OCI-LY1 (cell line): ENCODE measurements at regions not wholly inside any gene's neighbourhood (a gene's known extent, or its start where the extent isn't known, plus 50 kb on each side); places are given as distances from the start of the nearest gene placed in this dataset.

Experiments used
- H2AFZ ChIP-seq: fragments of 200-600 bp; sonication (generic), shearing (Covaris generic); 2 replicates; pipeline ENCODE4 v1.6.0; 2014; ENCODE audit warnings: antibody characterized with exemption, mild to moderate bottlenecking, low read length
- H3F3A ChIP-seq: fragments of 200-600 bp; sonication (generic), shearing (Covaris generic); 2 replicates; pipeline ENCODE4 v1.6.0; 2014; ENCODE audit warnings: mild to moderate bottlenecking, antibody characterized with exemption, low read length, moderate library complexity; ENCODE audit not compliant: insufficient read depth
- H3K27ac ChIP-seq: fragments of 200-600 bp; sonication (generic); 2 replicates; pipeline ENCODE4 v1.5.1; 2014; ENCODE audit warnings: low read length, mixed run types, mild to moderate bottlenecking, low read depth; ENCODE audit not compliant: poor library complexity, severe bottlenecking
- H3K27me3 ChIP-seq: fragments of 200-600 bp; sonication (generic); 2 replicates; pipeline ENCODE4 v1.6.0; 2014; ENCODE audit warnings: antibody characterized with exemption, mild to moderate bottlenecking, low read length, moderate library complexity; ENCODE audit not compliant: insufficient read depth
- H3K36me3 ChIP-seq: fragments of 200-600 bp; sonication (generic); 2 replicates; pipeline ENCODE4 v1.6.1; 2014; ENCODE audit warnings: mild to moderate bottlenecking, antibody characterized with exemption, low read length, moderate library complexity, mixed read lengths; ENCODE audit not compliant: insufficient read depth
- H3K4me1 ChIP-seq: fragments of 200-600 bp; sonication (generic); 2 replicates; pipeline ENCODE4 v1.5.1; 2014; ENCODE audit warnings: mild to moderate bottlenecking, low read length, moderate library complexity; ENCODE audit not compliant: insufficient read depth, severe bottlenecking
- H3K4me2 ChIP-seq: fragments of 200-600 bp; sonication (generic), shearing (Covaris generic); 2 replicates; pipeline ENCODE4 v1.6.1; 2014; ENCODE audit warnings: low read length
- H3K4me3 ChIP-seq: fragments of 200-600 bp; sonication (generic); 2 replicates; pipeline ENCODE4 v1.5.1; 2014; ENCODE audit warnings: low read length, low read depth, mild to moderate bottlenecking, mixed read lengths; ENCODE audit not compliant: poor library complexity, severe bottlenecking
- H3K79me2 ChIP-seq: fragments of 200-600 bp; shearing (Covaris generic); 2 replicates; pipeline ENCODE4 v1.6.1; 2016; ENCODE audit warnings: mixed run types, low read length, mixed read lengths; ENCODE audit not compliant: insufficient read depth
- H3K9ac ChIP-seq: fragments of 200-600 bp; sonication (generic), shearing (Covaris generic); 2 replicates; pipeline ENCODE4 v1.6.1; 2014; ENCODE audit warnings: mild to moderate bottlenecking, low read length, mixed read lengths
- H3K9me2 ChIP-seq: fragments of 200-600 bp; sonication (generic), shearing (Covaris generic); 2 replicates; pipeline ENCODE4 v1.6.1; 2014; ENCODE audit warnings: low read depth, mild to moderate bottlenecking, low read length, mixed read lengths
- H3K9me3 ChIP-seq: fragments of 200-600 bp; shearing (Covaris generic); 2 replicates; pipeline ENCODE4 v1.6.1; 2014; ENCODE audit warnings: low read length, mixed read lengths
- H4K20me1 ChIP-seq: fragments of 200-600 bp; sonication (generic), shearing (Covaris generic); 2 replicates; pipeline ENCODE4 v1.6.0; 2016; ENCODE audit warnings: mild to moderate bottlenecking, low read length; ENCODE audit not compliant: insufficient read depth
- EZH2 ChIP-seq: fragments of 200-600 bp; sonication (generic), shearing (Covaris generic); IDR thresholded peaks from 2 replicates; pipeline ENCODE4 v1.8.0; 2017; ENCODE audit warnings: borderline replicate concordance, mixed run types, mild to moderate bottlenecking, antibody characterized with exemption, low read length, moderate library complexity, mixed read lengths
- TF ChIP-seq, protein P1 (sequence below): fragments of 200-600 bp; sonication (generic), shearing (Covaris generic); IDR thresholded peaks from 2 replicates; pipeline ENCODE4 v1.5.1; 2017; ENCODE audit warnings: mild to moderate bottlenecking, antibody characterized with exemption, low read length, moderate library complexity, mixed read lengths

DNA sequence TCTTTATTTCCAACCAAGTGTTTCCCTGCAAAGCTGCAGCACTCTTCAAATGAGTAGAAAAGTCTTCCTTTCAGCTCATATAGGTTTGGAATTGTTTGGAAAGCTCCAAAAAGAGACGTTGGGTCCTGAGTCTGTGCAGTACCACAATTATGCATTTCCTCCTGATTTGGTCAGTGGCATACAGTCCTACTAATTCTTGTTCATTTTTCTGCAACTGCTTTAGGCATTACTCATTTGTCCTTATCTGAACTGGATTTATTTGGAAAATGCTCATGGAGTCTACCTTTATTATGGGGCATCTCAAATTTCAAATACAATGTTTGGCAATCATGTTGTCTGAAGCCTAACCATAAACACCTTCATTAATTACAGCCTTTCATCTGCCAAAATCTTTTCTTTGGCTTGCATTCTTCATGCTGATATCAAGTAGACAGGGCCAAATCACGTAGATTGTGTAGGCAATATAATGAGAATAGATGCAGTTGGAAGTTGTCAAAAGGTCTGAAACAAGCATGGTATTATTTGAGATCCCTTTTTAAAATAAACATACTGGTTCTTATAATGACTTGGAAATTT lies 232.8 kb downstream of the TLE1 start:
- no peak for TF ChIP-seq EZH2
- TF ChIP-seq, protein P1, sequence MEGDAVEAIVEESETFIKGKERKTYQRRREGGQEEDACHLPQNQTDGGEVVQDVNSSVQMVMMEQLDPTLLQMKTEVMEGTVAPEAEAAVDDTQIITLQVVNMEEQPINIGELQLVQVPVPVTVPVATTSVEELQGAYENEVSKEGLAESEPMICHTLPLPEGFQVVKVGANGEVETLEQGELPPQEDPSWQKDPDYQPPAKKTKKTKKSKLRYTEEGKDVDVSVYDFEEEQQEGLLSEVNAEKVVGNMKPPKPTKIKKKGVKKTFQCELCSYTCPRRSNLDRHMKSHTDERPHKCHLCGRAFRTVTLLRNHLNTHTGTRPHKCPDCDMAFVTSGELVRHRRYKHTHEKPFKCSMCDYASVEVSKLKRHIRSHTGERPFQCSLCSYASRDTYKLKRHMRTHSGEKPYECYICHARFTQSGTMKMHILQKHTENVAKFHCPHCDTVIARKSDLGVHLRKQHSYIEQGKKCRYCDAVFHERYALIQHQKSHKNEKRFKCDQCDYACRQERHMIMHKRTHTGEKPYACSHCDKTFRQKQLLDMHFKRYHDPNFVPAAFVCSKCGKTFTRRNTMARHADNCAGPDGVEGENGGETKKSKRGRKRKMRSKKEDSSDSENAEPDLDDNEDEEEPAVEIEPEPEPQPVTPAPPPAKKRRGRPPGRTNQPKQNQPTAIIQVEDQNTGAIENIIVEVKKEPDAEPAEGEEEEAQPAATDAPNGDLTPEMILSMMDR = no peak
- no peaks in the 10 kb centered on the region for H3K4me1 ChIP-seq
- no peaks in the 10 kb centered on the region for H3K27me3 ChIP-seq
- no peak overlapping the region for H3K9ac ChIP-seq
- H3K36me3 ChIP-seq = no peaks in the 10 kb centered on the region
- no peaks in the 10 kb centered on the region for H3K9me2 ChIP-seq
- no peak overlapping the region for H3K4me3 ChIP-seq
- H3K4me2 ChIP-seq = no peak overlapping the region
- H3K27ac ChIP-seq = no peak overlapping the region
- no peaks in the 10 kb centered on the region for H4K20me1 ChIP-seq
- H3F3A ChIP-seq = no peaks in the 10 kb centered on the region
- H3K9me3 ChIP-seq = no peaks in the 10 kb centered on the region
- no peak overlapping the region for H2AFZ ChIP-seq
- H3K79me2 ChIP-seq = no peaks in the 10 kb centered on the region

DNA sequence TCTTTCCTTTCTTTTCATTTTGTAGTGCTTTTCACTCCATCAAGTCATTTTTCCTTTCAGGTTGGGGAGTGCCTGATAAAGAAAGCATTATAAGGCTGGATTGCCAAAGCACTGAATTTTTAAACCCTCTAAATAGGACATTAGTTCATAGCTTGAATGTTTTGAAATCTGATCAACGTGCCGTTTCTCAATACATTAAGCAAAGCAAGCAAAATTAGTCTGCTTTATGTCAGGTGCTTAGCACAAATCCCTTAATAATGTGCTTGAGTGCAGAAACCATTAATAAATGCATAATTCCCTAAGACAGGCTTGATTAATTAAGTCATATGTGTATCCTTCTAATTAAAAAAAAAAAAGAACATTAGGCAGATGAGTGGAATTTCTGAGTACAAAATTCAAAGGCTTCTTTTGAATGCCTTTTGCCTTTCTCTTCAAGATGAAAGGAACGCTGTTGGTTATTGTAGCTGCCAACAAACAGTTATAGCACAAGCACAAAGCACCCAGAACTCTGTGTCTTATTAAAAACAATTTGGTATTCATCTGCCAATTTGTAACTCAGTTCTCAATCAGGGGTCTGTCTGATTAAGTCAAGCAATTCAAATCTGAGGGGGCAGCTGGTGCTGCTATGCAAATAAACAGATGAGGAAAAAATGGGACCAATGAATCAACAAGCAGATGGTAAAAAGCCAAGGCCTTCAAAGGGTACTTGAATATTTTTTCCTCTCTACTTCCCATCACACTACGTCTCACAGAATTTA lies 233.7 kb downstream of the TLE1 start:
- no peak overlapping the region for H3K4me2 ChIP-seq
- H3K27ac ChIP-seq = no peak overlapping the region
- H3K9me2 ChIP-seq = no peaks in the 10 kb centered on the region
- H3K9ac ChIP-seq = no peak overlapping the region
- no peaks in the 10 kb centered on the region for H3K9me3 ChIP-seq
- H3K4me1 ChIP-seq = no peaks in the 10 kb centered on the region
- no peak overlapping the region for H2AFZ ChIP-seq
- TF ChIP-seq, protein P1 = no peak
- no peak for TF ChIP-seq EZH2
- no peaks in the 10 kb centered on the region for H3K79me2 ChIP-seq
- H3K27me3 ChIP-seq = no peaks in the 10 kb centered on the region
- no peaks in the 10 kb centered on the region for H3F3A ChIP-seq
- no peaks in the 10 kb centered on the region for H3K36me3 ChIP-seq
- H4K20me1 ChIP-seq = no peaks in the 10 kb centered on the region
- no peak overlapping the region for H3K4me3 ChIP-seq

DNA sequence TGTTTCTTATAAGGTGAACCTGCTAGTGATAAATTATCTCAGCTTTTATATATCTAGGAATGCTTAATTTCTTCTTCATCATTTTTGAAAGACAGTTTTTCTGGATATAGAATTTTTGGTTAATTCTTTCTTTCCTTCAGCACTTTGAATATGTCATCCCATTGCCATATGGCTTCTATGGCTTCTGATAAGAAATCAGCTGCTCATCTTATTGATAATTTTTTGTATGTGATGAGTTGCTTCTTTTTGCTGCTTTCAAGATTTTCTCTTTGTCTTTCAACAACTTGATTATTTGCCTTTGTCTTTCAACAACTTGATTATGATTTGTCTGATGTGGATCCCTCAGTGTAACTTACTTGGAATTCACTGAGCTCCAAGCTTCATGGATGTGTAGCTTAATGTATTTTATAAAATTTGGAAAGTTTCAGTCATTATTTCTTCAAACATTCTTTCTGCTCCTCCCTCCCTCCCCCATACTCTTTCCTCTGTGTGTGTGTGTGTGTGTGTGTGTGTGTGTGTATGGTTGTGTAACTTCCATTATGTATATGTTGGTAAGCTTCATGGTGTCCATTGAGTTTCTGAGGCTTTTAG lies 243.9 kb downstream of the TLE1 start:
- H4K20me1 ChIP-seq = no peaks in the 10 kb centered on the region
- TF ChIP-seq, protein P1 = no peak
- no peak for TF ChIP-seq EZH2
- H3K27me3 ChIP-seq = no peaks in the 10 kb centered on the region
- no peak overlapping the region for H3K9ac ChIP-seq
- H2AFZ ChIP-seq = no peak overlapping the region
- H3K9me3 ChIP-seq = 0 out of 2 replicates have a peak, but pooled peaks cover 2% of the 10 kb centered on the region
- H3K27ac ChIP-seq = no peak overlapping the region
- no peaks in the 10 kb centered on the region for H3K79me2 ChIP-seq
- H3K36me3 ChIP-seq = no peaks in the 10 kb centered on the region
- no peaks in the 10 kb centered on the region for H3K4me1 ChIP-seq
- no peaks in the 10 kb centered on the region for H3K9me2 ChIP-seq
- no peaks in the 10 kb centered on the region for H3F3A ChIP-seq
- H3K4me2 ChIP-seq = no peak overlapping the region
- no peak overlapping the region for H3K4me3 ChIP-seq
